Ishikawa (cell line): ENCODE measurements at regions not wholly inside any gene's neighbourhood (a gene's known extent, or its start where the extent isn't known, plus 50 kb on each side); places are given as distances from the start of the nearest gene placed in this dataset.

Experiments
- CREB1 ChIP-seq: IDR thresholded peaks from 2 replicates; pipeline ENCODE4 v1.6.1; 2012; ENCODE audit warnings: low read depth
- EP300 ChIP-seq: IDR thresholded peaks from 2 replicates; pipeline ENCODE4 v1.6.1; 2012; ENCODE audit warnings: borderline replicate concordance
- MAX ChIP-seq: IDR thresholded peaks from 2 replicates; pipeline ENCODE4 v1.6.1; 2012
- RAD21 ChIP-seq: IDR thresholded peaks from 2 replicates; pipeline ENCODE4 v1.6.1; 2012; ENCODE audit warnings: low read depth
- REST ChIP-seq: IDR thresholded peaks from 2 replicates; pipeline ENCODE4 v1.6.1; 2012; ENCODE audit warnings: low read depth, mild to moderate bottlenecking
- TAF1 ChIP-seq: IDR thresholded peaks from 2 replicates; pipeline ENCODE4 v1.6.1; 2012; ENCODE audit warnings: low read depth, mild to moderate bottlenecking
- TEAD4 ChIP-seq: IDR thresholded peaks from 2 replicates; pipeline ENCODE4 v1.6.1; 2012
- YY1 ChIP-seq: IDR thresholded peaks from 2 replicates; pipeline ENCODE4 v1.6.1; 2012; ENCODE audit warnings: low read depth

DNA sequence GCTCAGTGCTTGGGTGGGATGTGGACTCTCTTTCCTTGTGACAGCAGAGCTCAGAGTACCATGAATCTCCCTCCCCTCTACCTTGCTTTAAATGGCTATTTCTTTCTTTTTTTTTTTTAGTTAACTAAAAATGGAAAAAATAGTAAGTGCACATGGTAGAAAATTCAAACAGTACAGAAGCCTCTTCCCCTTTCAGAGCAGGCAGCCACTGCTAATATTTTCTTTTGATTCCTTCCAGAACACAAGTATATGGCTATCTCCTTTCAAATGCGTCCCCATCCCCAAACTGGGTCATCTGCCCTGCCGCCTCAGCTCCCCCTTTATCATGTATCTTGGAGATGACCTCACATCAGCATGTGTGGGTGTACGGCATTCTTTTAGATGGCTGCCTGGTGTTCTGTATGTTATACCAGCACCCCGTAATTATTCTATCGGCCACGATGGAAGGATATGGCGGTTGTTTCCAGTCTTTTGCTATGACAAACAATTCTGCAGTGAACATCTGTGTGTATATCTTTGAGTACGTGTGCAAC lies 70.5 kb upstream of the DLX2 start:
- TF ChIP-seq TAF1 (no peak), REST (no peak), RAD21 (no peak), MAX (no peak), YY1 (no peak), TEAD4 (no peak), CREB1 (no peak), EP300 (no peak)
